ENCODE measurements at regions not wholly inside any gene's neighbourhood (a gene's known extent, or its start where the extent isn't known, plus 50 kb on each side); places are given as distances from the start of the nearest gene placed in this dataset.

- DNase-seq (ENCODE audit: low read depth in 3 of 3) = no peak
These were observed 700.2 kb downstream of the IRX1 start for GRCh38 chr5:4295663-4296339.

DNA sequence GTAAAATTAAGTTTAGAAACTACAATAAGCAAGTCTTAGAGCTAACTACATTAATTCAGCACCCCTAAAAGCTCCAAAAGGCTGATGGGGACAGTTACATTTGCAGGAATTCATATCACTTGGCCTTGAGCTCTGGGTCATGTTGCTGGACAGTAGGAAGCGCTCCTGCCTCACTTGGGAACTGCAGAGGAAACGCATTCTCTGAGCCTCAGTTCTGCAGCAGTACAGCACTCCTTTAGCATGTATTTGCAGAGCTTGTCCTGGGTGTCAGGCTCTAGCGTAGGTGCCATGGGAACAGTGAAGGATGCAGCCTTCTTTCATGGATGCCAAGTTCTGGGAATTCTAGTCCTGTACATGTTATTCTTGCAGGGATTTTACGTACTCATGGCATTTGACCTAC is 710.4 kb downstream of the IRX1 start:
- no peak for DNase-seq (ENCODE audit: low read depth in 3 of 3)

GRCh38 chr5:4309026-4309425 is 713.4 kb downstream of the IRX1 start:
- no peak for DNase-seq (ENCODE audit: low read depth in 3 of 3)

DNA sequence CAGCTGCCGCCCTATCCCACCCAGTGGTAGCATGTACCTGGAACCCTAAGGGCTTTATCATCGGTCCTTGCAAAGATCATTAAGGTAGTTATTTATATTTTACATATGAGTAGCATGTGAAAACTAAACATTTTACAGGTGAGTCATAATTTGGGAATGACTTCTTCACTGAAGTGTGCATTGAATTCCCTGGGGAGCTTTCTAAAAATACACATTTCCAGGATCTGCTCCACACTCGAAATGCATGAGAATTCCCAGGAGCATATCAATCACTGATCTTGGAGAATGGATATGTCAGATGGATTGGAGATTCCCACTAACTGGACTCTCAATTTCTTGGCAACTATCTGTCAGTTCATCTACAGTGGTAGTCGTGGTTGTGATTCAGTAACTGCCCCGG is 717.5 kb downstream of the IRX1 start:
- DNase-seq (ENCODE audit: low read depth in 3 of 3) = no peak

- no peak for DNase-seq (ENCODE audit: low read depth in 3 of 3)
These were observed 724.0 kb downstream of the IRX1 start for GRCh38 chr5:4319478-4320128.

GRCh38 chr5:4330327-4330726 is 734.7 kb downstream of the IRX1 start:
- no peak for DNase-seq (ENCODE audit: low read depth in 3 of 3)

- no peak for DNase-seq (ENCODE audit: low read depth in 3 of 3)
These were observed 739.4 kb downstream of the IRX1 start for GRCh38 chr5:4335078-4335477.

- DNase-seq (ENCODE audit: low read depth in 3 of 3) = no peak
These were observed 741.9 kb downstream of the IRX1 start for GRCh38 chr5:4337519-4337918.

- DNase-seq (ENCODE audit: low read depth in 3 of 3) = no peak
These were observed 744.3 kb downstream of the IRX1 start for GRCh38 chr5:4339949-4340348.

GRCh38 chr5:4345850-4346249 is 750.2 kb downstream of the IRX1 start:
- DNase-seq (ENCODE audit: low read depth in 3 of 3) = no peak

DNA sequence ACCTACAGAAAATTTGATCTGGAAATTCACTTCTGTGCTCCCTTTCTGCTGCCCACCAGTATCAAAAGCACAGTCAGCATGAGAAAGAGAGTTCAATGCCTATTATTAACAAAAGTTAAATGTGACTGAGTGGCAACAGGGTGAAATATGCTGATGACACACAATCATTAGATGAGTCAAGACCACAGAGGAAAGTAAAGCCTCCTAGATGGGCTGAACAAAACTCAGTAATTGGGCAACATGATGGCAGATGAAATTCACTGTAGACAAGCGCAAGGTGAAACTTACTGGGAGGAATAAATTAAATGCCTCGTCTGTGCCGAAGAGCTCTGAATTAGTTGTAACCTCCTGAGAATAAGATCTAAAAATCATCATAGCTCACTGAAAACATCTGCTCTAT is 752.8 kb downstream of the IRX1 start:
- DNase-seq (ENCODE audit: low read depth in 3 of 3) = no peak

- no peak for DNase-seq (ENCODE audit: low read depth in 3 of 3)
These were observed 753.3 kb downstream of the IRX1 start for GRCh38 chr5:4348919-4349318.

GRCh38 chr5:4356201-4356600 is 760.6 kb downstream of the IRX1 start:
- no peak for DNase-seq (ENCODE audit: low read depth in 3 of 3)

GRCh38 chr5:4359847-4360246 is 764.2 kb downstream of the IRX1 start:
- no peak for DNase-seq (ENCODE audit: low read depth in 3 of 3)

DNA sequence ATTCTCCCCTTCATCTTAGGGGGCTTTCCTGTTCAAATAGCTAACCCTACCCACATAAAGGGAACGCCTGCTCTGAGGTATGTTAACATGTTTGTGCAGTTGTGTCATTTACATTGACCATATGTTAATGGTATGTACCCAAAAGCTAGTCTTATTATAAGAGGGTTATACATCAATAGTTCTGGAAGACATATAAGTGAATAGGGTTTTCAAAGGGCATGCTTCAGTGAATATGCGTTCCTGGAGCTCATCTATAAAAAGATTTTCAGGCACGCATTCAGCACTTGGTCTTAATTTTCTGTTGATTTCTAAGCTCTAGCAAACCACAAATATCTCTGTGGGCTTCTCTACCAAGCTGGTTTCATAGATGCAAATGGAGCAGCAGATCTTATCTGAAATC is 766.1 kb downstream of the IRX1 start:
- no peak for DNase-seq (ENCODE audit: low read depth in 3 of 3)

- DNase-seq (ENCODE audit: low read depth in 3 of 3) = no peak
These were observed 766.8 kb downstream of the IRX1 start for GRCh38 chr5:4362411-4362810.

- no peak for DNase-seq (ENCODE audit: low read depth in 3 of 3)
These were observed 767.4 kb downstream of the IRX1 start for GRCh38 chr5:4363045-4363444.

GRCh38 chr5:4366628-4367027 is 771.0 kb downstream of the IRX1 start:
- DNase-seq (ENCODE audit: low read depth in 3 of 3) = no peak

- no peak for DNase-seq (ENCODE audit: low read depth in 3 of 3)
These were observed 769.9 kb upstream of the ADAMTS16 start for GRCh38 chr5:4370218-4370617.

DNA sequence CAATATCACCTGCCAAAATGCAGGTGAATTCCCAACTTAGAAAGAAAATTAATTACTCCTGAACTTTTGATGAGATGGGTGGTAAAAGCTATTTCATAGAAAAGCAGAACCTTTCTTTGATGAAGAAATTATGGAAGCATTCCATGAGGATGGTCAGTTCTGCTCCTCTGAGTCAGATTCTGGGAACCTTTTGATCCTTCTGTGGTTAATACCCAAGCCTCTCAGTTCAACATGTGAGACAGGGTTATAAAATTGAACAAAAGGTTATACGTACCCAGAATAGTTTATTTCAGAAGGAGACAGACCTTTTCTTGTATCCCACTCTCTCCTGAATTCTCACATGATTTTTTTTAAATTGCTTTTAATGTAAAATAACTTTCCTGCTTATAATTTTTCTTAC is 767.6 kb upstream of the ADAMTS16 start:
- no peak for DNase-seq (ENCODE audit: low read depth in 3 of 3)

DNA sequence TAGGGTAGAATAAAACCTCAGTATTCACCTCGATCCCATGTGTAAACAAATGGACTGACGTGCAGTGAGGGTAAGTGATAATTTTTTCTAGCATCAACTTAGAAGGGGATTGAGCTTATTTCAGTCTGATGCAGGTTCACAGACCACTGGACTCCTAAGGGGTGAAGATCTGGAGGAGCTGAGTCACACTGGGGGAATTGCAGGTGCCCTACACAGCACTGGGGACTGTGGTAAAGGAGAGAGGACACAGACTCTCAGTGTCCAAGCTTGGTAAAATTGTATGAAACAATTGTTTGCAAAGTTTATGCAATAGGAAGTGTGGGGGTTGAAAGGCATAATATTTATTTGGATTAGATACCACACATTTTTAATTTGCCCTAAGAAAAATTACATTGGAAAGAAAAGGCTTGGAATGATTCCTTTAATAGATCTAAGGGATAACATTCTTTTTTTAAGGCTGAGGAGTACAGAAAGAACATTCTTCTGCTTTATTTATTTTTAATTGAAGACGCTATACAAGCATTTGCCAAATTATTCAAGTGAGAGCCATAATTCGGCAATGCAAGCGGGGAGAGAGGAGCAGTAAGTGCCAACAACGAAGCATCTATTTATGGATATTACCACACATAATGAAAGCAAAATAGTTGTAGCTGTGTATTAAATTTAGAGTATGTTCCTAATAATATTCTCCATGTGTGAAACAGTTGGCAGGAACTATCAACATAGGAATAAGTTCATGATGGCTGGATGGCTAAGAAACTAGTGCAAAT is 766.9 kb upstream of the ADAMTS16 start:
- no peak for DNase-seq (ENCODE audit: low read depth in 3 of 3)

GRCh38 chr5:4374866-4375265 is 765.3 kb upstream of the ADAMTS16 start:
- no peak for DNase-seq (ENCODE audit: low read depth in 3 of 3)

DNA sequence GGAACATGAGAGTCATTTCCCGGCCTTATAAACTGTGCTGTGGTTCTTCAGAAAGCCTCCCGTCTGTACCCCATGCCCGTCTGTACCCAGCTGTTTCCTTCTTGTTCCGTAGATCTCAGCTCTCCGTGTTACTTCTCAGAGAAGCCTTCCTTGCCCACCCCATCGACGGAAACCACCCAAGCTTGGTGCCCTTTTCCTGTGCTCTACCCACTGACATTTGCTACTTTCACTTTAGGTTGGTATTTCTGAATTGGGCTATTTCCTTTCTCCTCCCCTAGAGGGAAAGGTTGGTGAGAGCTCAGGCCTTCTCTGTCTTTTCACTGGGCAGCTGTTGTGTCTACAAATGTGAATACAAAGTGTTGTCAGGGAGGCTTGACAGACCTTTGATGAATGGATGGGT is 764.5 kb upstream of the ADAMTS16 start:
- DNase-seq (ENCODE audit: low read depth in 3 of 3) = no peak
